ENCODE measurements at regions not wholly inside any gene's neighbourhood (a gene's known extent, or its start where the extent isn't known, plus 50 kb on each side); places are given as distances from the start of the nearest gene placed in this dataset.

DNA sequence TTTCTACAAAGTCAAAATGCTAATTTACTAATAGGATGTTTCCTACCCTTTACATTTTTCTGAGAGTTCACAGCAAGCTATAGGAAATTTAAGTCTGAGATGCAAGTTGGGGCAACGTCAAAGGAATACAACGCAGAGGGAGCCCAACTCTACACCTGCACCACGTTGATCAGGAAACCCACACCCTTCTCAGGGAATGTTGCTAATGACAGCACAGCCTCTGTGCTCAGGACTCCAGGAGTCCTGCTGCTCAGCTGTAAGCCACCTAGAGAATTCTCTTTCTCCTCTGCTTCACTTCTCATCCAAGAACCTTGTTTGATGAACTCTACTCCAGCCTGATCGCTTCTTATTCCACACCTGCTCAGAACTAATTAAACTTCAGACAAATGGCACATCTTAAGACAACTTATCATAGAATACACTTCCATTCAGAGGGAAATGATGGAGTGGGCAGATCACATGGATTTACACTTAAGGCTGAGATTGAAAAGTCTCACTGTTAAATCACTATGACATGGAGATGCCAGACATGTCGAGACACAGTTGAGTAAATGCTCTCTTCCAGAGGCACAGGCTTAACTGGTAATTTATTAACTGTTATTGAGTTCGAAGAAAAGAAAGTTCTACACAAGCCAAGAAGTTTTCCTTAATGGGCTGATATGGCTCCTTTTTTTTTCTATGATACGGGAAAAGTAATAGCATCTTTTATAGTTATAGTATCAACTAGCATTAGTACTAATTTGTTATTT, 811.6 kb upstream of the ARGLU1 start:
- Histone ChIP-seq H3K27me3 (ENCODE audit: insufficient read depth, low read length) (no peaks in the 10 kb centered on the region), H4K20me1 (ENCODE audit: insufficient read depth) (no peaks in the 10 kb centered on the region; the same call in 1 of the 2 replicates), H3K4me1 (ENCODE audit: control insufficient read depth in 1 of 2, insufficient read depth in 2 of 2, low read length in 2 of 2) (no peaks in the 10 kb centered on the region), H2AFZ (ENCODE audit: low read depth, low read length, poor library complexity, severe bottlenecking) (no peak overlapping the region), H3K27ac (ENCODE audit: low read depth, low read length) (no peak overlapping the region), H3K9me3 (ENCODE audit: control insufficient read depth in 1 of 2, insufficient read depth in 1 of 2, low read depth in 1 of 2, low read length in 2 of 2) (peaks cover 4 to 22% of the 10 kb centered on the region in 2 experiments; a peak in 2 of 4 replicates), H3K36me3 (ENCODE audit: control insufficient read depth in 1 of 2, insufficient read depth in 2 of 2, low read length in 2 of 2) (no peaks in the 10 kb centered on the region), H3K4me3 (replicated peaks in 1 of 2; ENCODE audit: low read depth in 1 of 2, low read length in 2 of 2) (no peak overlapping the region), H3K9me2 (ENCODE audit: insufficient read depth) (no peaks in the 10 kb centered on the region), H3K4me2 (ENCODE audit: low read length) (no peak overlapping the region), H3K79me2 (ENCODE audit: insufficient read depth, low read length) (no peaks in the 10 kb centered on the region), H3K9ac (ENCODE audit: low read length) (no peak overlapping the region)
- POLR2A ChIA-PET, result no interaction called here
- DNase-seq (ENCODE audit: low read depth, low spot score), result no peak
- intact Hi-C loops (cut with micrococcal nuclease), result no loop called here
- no TSS peak for BruUV-seq (replicated peaks)
- RAD21 ChIA-PET (ENCODE audit: low non-redundant PET in 1 of 2, low total read pairs in 2 of 2, uncharacterized antibody in 2 of 2, unreplicated experiment in 2 of 2), result no interaction called here
- CTCF ChIA-PET, result no interaction called here
- TF ChIP-seq CBX3 (IDR thresholded peaks at IDR 0.05; ENCODE audit: low read depth), result no peak
- TF ChIP-seq ZFX (IDR thresholded peaks at IDR 0.05), result no peak
- TF ChIP-seq FOSL1 (IDR thresholded peaks at IDR 0.05; ENCODE audit: low read depth), result no peak
- TF ChIP-seq, protein P1, sequence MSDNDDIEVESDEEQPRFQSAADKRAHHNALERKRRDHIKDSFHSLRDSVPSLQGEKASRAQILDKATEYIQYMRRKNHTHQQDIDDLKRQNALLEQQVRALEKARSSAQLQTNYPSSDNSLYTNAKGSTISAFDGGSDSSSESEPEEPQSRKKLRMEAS (IDR thresholded peaks at IDR 0.05), result no peak
- TF ChIP-seq EGR1 (IDR thresholded peaks at IDR 0.05; ENCODE audit: low read depth), result no peak
- TF ChIP-seq, protein P2, sequence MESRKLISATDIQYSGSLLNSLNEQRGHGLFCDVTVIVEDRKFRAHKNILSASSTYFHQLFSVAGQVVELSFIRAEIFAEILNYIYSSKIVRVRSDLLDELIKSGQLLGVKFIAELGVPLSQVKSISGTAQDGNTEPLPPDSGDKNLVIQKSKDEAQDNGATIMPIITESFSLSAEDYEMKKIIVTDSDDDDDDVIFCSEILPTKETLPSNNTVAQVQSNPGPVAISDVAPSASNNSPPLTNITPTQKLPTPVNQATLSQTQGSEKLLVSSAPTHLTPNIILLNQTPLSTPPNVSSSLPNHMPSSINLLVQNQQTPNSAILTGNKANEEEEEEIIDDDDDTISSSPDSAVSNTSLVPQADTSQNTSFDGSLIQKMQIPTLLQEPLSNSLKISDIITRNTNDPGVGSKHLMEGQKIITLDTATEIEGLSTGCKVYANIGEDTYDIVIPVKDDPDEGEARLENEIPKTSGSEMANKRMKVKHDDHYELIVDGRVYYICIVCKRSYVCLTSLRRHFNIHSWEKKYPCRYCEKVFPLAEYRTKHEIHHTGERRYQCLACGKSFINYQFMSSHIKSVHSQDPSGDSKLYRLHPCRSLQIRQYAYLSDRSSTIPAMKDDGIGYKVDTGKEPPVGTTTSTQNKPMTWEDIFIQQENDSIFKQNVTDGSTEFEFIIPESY (IDR thresholded peaks at IDR 0.05; ENCODE audit: extremely low read depth, insufficient replicate concordance, low read length), result no peak
- TF ChIP-seq RAD21 (IDR thresholded peaks at IDR 0.05; ENCODE audit: low read depth), result no peak
- TF ChIP-seq EZH2phosphoT487 (IDR thresholded peaks at IDR 0.05; ENCODE audit: borderline replicate concordance), result no peak
- no peak for TF ChIP-seq ZNF274 (IDR thresholded peaks at IDR 0.05; ENCODE audit: low read depth, low read length)
- no peak for TF ChIP-seq POLR2AphosphoS5 (IDR thresholded peaks at IDR 0.05; ENCODE audit: low read depth, low read length)
- no peak for TF ChIP-seq ELF1 (IDR thresholded peaks at IDR 0.05; ENCODE audit: borderline replicate concordance, low read depth)
- no peak for ATAC-seq
